Endometrial microvascular endothelial cells (primary cell): ENCODE measurements at regions not wholly inside any gene's neighbourhood (a gene's known extent, or its start where the extent isn't known, plus 50 kb on each side); places are given as distances from the start of the nearest gene placed in this dataset.

Experiments
- in situ Hi-C: cut with HindIII; loops from 2 replicates; pipeline ENCODE4 v1.10.0; 2017; ENCODE audit warnings: low sequenced_read_pairs, low pct_unique_long_range_greater_than_20kb; ENCODE audit errors: inconsistent ontology term

- in situ Hi-C loops = no loop called here
These were observed 206.1 kb downstream of the PIK3R1 start for GRCh38 chr5:68421485-68422220.

GRCh38 chr5:68423154-68423811, 207.7 kb downstream of the PIK3R1 start:
- in situ Hi-C loops = no loop called here

- in situ Hi-C loops = no loop called here
These were observed 209.4 kb downstream of the PIK3R1 start for GRCh38 chr5:68424799-68425537.

- in situ Hi-C loops = no loop called here
These were observed 211.0 kb downstream of the PIK3R1 start for GRCh38 chr5:68426586-68426985.

GRCh38 chr5:68428231-68428811, 212.8 kb downstream of the PIK3R1 start:
- in situ Hi-C loops = no loop called here

- in situ Hi-C loops = no loop called here
These were observed 214.0 kb downstream of the PIK3R1 start for GRCh38 chr5:68429510-68429909.

- in situ Hi-C loops = no loop called here
These were observed 214.7 kb downstream of the PIK3R1 start for GRCh38 chr5:68430279-68430678.

- in situ Hi-C loops = no loop called here
These were observed 215.6 kb downstream of the PIK3R1 start for GRCh38 chr5:68431186-68431585.

- in situ Hi-C loops = no loop called here
These were observed 216.2 kb downstream of the PIK3R1 start for GRCh38 chr5:68431601-68432337.

GRCh38 chr5:68432682-68433081, 217.1 kb downstream of the PIK3R1 start:
- in situ Hi-C loops = no loop called here

- in situ Hi-C loops = no loop called here
These were observed 218.0 kb downstream of the PIK3R1 start for GRCh38 chr5:68433526-68433922.

GRCh38 chr5:68433923-68434879, 218.6 kb downstream of the PIK3R1 start:
- in situ Hi-C loops = no loop called here

GRCh38 chr5:68435611-68436010, 220.1 kb downstream of the PIK3R1 start:
- in situ Hi-C loops = no loop called here

- in situ Hi-C loops = no loop called here
These were observed 221.3 kb downstream of the PIK3R1 start for GRCh38 chr5:68436686-68437520.

- in situ Hi-C loops = no loop called here
These were observed 223.3 kb downstream of the PIK3R1 start for GRCh38 chr5:68438876-68439275.

- in situ Hi-C loops = no loop called here
These were observed 224.7 kb downstream of the PIK3R1 start for GRCh38 chr5:68440245-68440644.

GRCh38 chr5:68440651-68441050, 225.1 kb downstream of the PIK3R1 start:
- in situ Hi-C loops = no loop called here
